Sigmoid colon (tissue), 6 donors: ENCODE measurements at regions not wholly inside any gene's neighbourhood (a gene's known extent, or its start where the extent isn't known, plus 50 kb on each side); places are given as distances from the start of the nearest gene placed in this dataset.

Experiments used
- DNase-seq: peaks from one replicate; pipeline ENCODE4 v3.0.0-alpha.2; 2019
- H3K27ac ChIP-seq, 4 donors: fragments of 200-600 bp; sonication (generic); one replicate each; pipeline ENCODE4 v1.5.1; 2016 to 2019; ENCODE audit warnings: mild to moderate bottlenecking in 1 of 4
- H3K27me3 ChIP-seq, 3 donors: fragments of 200-600 bp; sonication (generic); one replicate each; pipeline ENCODE4 v1.5.1; 2019; ENCODE audit warnings: mild to moderate bottlenecking in 1 of 3
- H3K36me3 ChIP-seq, 4 donors: fragments of 200-600 bp; sonication (generic); one replicate each; pipeline ENCODE4 v1.5.1; 2016 to 2019
- H3K4me1 ChIP-seq, 4 donors: fragments of 200-600 bp; sonication (generic); one replicate each; pipeline ENCODE4 v1.5.1; 2017 to 2019
- H3K4me3 ChIP-seq, 4 donors: fragments of 200-600 bp; sonication (generic); one replicate each; pipeline ENCODE4 v1.5.1; 2017 to 2019; ENCODE audit warnings: mild to moderate bottlenecking in 2 of 4, moderate library complexity in 1 of 4
- H3K9me3 ChIP-seq, 4 donors: fragments of 200-600 bp in 3 of 4; sonication (generic) in 3 of 4; one replicate each; pipeline versions ENCODE4 v1.5.1 to v1.6.1; 2013 to 2019
- EP300 ChIP-seq, 4 donors: sonication (generic); formaldehyde crosslinking; IDR thresholded peaks; one replicate each; pipeline ENCODE4 v1.6.1; 2017; ENCODE audit warnings: antibody characterized with exemption in 4 of 4
- POLR2A ChIP-seq, 2 donors: fragments of 450-650 bp; IDR thresholded peaks; one replicate each; pipeline ENCODE4 v1.6.1; 2016; ENCODE audit warnings: antibody characterized with exemption in 2 of 2, mild to moderate bottlenecking in 2 of 2, moderate library complexity in 2 of 2
- POLR2AphosphoS5 ChIP-seq, 4 donors: sonication (generic); formaldehyde crosslinking; IDR thresholded peaks; one replicate each; pipeline ENCODE4 v1.6.1; 2017; ENCODE audit warnings: antibody characterized with exemption in 4 of 4
- WGBS, 2 donors: extraction: QIAGEN DNeasy Blood & Tissue Kit; methylation state at CpG; one replicate each; pipeline ENCODE4 v1.1.7; 2013; 5-methylcytosine and 5-hydroxymethylcytosine counted together
- intact Hi-C: fragments of 100-400 bp; cut with DNase I; formaldehyde crosslinking; loops from one replicate; pipeline ENCODE4 v1.15.1; 2023
- TF ChIP-seq, protein P1 (sequence below), 4 experiments: fragments of 450-650 bp in 3 of 4; fragments of 200-600 bp in 1 of 4; IDR thresholded peaks; one replicate each; pipeline ENCODE4 v1.5.1; 2016 to 2019; ENCODE audit warnings: antibody characterized with exemption in 4 of 4, mild to moderate bottlenecking in 3 of 4, moderate library complexity in 2 of 4
- donor health status: healthy with polysubstance abuse.
- donor health status: healthy.

DNA sequence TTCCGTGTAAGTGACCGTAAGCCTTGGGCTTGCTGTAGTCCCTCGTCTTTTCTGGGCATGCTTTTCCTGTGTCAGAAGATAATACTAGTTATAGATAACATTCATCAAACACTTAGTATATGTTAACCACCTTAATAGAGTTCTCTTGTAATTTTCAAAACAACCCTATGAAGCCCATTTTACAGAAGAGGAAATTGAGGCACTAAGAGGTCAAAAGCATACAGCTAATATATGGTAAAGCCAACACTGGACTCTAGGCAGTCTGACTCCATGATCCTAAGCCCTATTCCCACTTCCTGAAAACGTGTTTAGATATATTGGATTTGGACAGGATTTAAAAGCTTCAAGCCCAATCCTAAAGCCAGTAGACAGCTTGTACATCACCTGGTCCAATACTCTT is 153.8 kb downstream of the CEP120 start:
- H3K4me1 ChIP-seq, result peaks cover 0 to 7% (median 2%) of the 10 kb centered on the region in 4 donors
- TF ChIP-seq EP300 (IDR thresholded peaks at IDR 0.05) (no peak), POLR2AphosphoS5 (IDR thresholded peaks at IDR 0.05) (no peak), POLR2A (IDR thresholded peaks at IDR 0.05) (no peak)
- TF ChIP-seq, protein P1, sequence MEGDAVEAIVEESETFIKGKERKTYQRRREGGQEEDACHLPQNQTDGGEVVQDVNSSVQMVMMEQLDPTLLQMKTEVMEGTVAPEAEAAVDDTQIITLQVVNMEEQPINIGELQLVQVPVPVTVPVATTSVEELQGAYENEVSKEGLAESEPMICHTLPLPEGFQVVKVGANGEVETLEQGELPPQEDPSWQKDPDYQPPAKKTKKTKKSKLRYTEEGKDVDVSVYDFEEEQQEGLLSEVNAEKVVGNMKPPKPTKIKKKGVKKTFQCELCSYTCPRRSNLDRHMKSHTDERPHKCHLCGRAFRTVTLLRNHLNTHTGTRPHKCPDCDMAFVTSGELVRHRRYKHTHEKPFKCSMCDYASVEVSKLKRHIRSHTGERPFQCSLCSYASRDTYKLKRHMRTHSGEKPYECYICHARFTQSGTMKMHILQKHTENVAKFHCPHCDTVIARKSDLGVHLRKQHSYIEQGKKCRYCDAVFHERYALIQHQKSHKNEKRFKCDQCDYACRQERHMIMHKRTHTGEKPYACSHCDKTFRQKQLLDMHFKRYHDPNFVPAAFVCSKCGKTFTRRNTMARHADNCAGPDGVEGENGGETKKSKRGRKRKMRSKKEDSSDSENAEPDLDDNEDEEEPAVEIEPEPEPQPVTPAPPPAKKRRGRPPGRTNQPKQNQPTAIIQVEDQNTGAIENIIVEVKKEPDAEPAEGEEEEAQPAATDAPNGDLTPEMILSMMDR (IDR thresholded peaks at IDR 0.05), result no peak
- intact Hi-C loops, result no loop called here
- WGBS, 2 donors, result 77 to 87% methylated on average over 4 of the region's 4 CpGs
- no peaks in the 10 kb centered on the region for H3K9me3 ChIP-seq
- no peaks in the 10 kb centered on the region for H3K36me3 ChIP-seq
- no peak for DNase-seq
- no peak overlapping the region for H3K27ac ChIP-seq
- no peak overlapping the region for H3K4me3 ChIP-seq
- no peaks in the 10 kb centered on the region for H3K27me3 ChIP-seq

DNA sequence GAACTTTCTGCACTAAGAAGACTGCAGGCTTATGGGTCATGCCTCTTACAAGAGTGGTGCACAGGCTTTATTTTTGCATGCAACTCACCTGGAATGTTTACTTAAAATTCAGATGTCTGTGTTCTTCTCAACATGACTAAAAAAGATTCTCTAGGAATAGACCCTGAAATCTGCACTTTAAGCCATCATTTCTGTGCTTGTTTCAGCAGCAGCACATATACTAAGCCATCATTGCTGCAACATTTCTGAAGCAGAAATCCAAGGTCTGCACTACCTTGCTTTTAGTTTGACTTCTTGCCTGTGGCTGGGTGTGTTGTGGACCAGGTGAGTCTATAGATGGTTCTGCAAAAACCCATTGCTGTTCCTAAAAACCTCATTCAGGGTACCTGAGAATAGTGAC is 156.8 kb downstream of the CEP120 start:
- DNase-seq, result no peak
- peaks cover 0 to 7% (median 2%) of the 10 kb centered on the region in 4 donors for H3K4me1 ChIP-seq
- H3K4me3 ChIP-seq, result no peak overlapping the region
- no peak overlapping the region for H3K27ac ChIP-seq
- H3K36me3 ChIP-seq, result no peaks in the 10 kb centered on the region
- intact Hi-C loops, result no loop called here
- no peaks in the 10 kb centered on the region for H3K9me3 ChIP-seq
- TF ChIP-seq POLR2A (IDR thresholded peaks at IDR 0.05) (no peak), POLR2AphosphoS5 (IDR thresholded peaks at IDR 0.05) (no peak), EP300 (IDR thresholded peaks at IDR 0.05) (no peak)
- TF ChIP-seq, protein P1 (IDR thresholded peaks at IDR 0.05), result no peak
- H3K27me3 ChIP-seq, result no peaks in the 10 kb centered on the region

DNA sequence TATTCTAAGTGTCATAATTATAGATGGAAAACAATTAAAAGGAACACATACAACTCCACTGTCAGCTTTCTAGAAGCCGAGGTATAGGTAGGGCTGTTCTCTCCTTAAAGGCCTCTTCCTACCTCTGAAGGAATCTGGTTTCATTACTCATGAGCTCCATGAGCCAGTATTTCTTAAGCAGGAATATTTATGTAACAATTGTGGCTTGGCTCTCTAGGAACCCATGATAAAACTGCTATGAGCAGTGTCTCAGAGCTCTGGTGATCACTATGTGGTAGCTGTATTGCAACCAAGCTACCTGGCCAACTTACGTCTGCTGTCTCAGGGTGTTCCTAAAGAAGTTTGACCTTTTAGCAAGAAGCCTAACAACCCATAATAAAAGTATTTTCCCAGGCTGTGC is 157.7 kb downstream of the CEP120 start:
- WGBS, 2 donors, result 90 to 92% methylated on average over 2 of the region's 2 CpGs
- no peak overlapping the region for H3K27ac ChIP-seq
- H3K27me3 ChIP-seq, result no peaks in the 10 kb centered on the region
- DNase-seq, result no peak
- intact Hi-C loops, result no loop called here
- H3K4me1 ChIP-seq, result peaks cover 0 to 7% (median 2%) of the 10 kb centered on the region in 4 donors
- no peak overlapping the region for H3K4me3 ChIP-seq
- TF ChIP-seq POLR2AphosphoS5 (IDR thresholded peaks at IDR 0.05) (no peak), EP300 (IDR thresholded peaks at IDR 0.05) (no peak), POLR2A (IDR thresholded peaks at IDR 0.05) (no peak)
- TF ChIP-seq, protein P1 (IDR thresholded peaks at IDR 0.05), result no peak
- no peaks in the 10 kb centered on the region for H3K36me3 ChIP-seq
- H3K9me3 ChIP-seq, result no peaks in the 10 kb centered on the region

DNA sequence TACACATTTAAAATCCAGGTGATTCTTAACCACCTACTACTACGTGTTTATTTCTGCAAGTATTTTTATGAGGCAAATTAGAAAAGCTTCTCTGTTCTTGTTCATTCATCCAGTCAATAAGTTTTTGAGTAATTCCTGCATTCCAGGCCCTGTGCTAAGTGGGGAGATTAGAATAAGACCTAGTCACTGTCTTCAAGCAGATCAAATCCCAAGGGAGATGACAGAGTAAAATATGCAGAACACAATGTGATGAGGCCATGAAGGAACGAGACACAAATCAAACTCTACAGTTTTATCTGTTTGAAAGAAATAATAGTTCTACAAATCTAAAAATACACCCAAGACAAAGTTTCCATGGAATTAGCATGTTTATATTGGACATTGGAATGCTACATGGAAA is 158.8 kb downstream of the CEP120 start:
- Histone ChIP-seq H3K27ac (no peak overlapping the region), H3K36me3 (no peaks in the 10 kb centered on the region), H3K4me3 (no peak overlapping the region), H3K9me3 (no peaks in the 10 kb centered on the region), H3K4me1 (peaks cover 0 to 7% (median 2%) of the 10 kb centered on the region in 4 donors), H3K27me3 (no peaks in the 10 kb centered on the region)
- intact Hi-C loops, result no loop called here
- 65 to 71% methylated on average over 2 of the region's 2 CpGs for WGBS, 2 donors
- no peak for TF ChIP-seq POLR2AphosphoS5 (IDR thresholded peaks at IDR 0.05)
- no peak for TF ChIP-seq POLR2A (IDR thresholded peaks at IDR 0.05)
- TF ChIP-seq, protein P1 (IDR thresholded peaks at IDR 0.05), result no peak
- no peak for TF ChIP-seq EP300 (IDR thresholded peaks at IDR 0.05)
- no peak for DNase-seq

DNA sequence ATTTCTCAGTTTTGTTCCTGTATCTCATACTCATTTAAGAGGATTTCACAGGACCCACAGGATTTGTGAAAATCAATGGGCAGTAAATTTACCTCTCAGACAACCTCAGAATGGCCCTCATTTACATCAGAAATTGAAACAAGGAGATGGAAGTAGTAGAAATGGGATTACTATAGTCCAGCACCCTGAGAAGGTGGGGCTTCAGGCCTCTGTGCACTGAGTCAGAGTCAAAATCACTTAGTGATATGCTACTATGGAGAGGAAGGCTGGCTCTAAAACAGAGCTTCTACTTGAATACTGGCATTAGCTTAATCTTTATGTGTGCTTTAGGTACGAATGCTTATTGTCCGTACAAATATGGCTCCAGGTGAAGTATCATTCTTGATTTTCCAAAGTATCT is 159.3 kb downstream of the CEP120 start:
- no peak for DNase-seq
- no peaks in the 10 kb centered on the region for H3K36me3 ChIP-seq
- peaks cover 0 to 7% (median 2%) of the 10 kb centered on the region in 4 donors for H3K4me1 ChIP-seq
- intact Hi-C loops, result no loop called here
- no peak overlapping the region for H3K4me3 ChIP-seq
- 92 to 97% methylated on average over 2 of the region's 2 CpGs for WGBS, 2 donors
- TF ChIP-seq EP300 (IDR thresholded peaks at IDR 0.05) (no peak), POLR2A (IDR thresholded peaks at IDR 0.05) (no peak), POLR2AphosphoS5 (IDR thresholded peaks at IDR 0.05) (no peak)
- TF ChIP-seq, protein P1 (IDR thresholded peaks at IDR 0.05), result no peak
- no peaks in the 10 kb centered on the region for H3K9me3 ChIP-seq
- no peaks in the 10 kb centered on the region for H3K27me3 ChIP-seq
- no peak overlapping the region for H3K27ac ChIP-seq
